IMR-90 (cell line): ENCODE measurements at regions not wholly inside any gene's neighbourhood (a gene's known extent, or its start where the extent isn't known, plus 50 kb on each side); places are given as distances from the start of the nearest gene placed in this dataset.

ENCODE experiments used
- CEBPB ChIP-seq: IDR thresholded peaks from 2 replicates; pipeline ENCODE4 v1.6.1; 2012; ENCODE audit warnings: low read depth, low read length, improper control_type of control experiment
- FOS ChIP-seq: fragments of 150-350 bp; IDR thresholded peaks from 2 replicates; pipeline ENCODE4 v1.6.1; 2016; ENCODE audit warnings: low read depth, low read length
- NFE2L2 ChIP-seq: fragments of 150-350 bp; IDR thresholded peaks from 2 replicates; pipeline ENCODE4 v1.6.1; 2016; ENCODE audit warnings: low read depth, mild to moderate bottlenecking, low read length
- POLR2A ChIP-seq: IDR thresholded peaks from 2 replicates; pipeline ENCODE4 v1.6.1; 2012; ENCODE audit warnings: mild to moderate bottlenecking, low read depth, low read length
- RAD21 ChIP-seq: IDR thresholded peaks from 2 replicates; pipeline ENCODE4 v1.6.1; 2012; ENCODE audit warnings: low read length, improper control_type of control experiment
- RFX5 ChIP-seq: IDR thresholded peaks from 2 replicates; pipeline ENCODE4 v1.8.0; 2012; ENCODE audit warnings: low read depth, mild to moderate bottlenecking, low read length, moderate library complexity
- SMC3 ChIP-seq: fragments of 150-350 bp; IDR thresholded peaks from 2 replicates; pipeline ENCODE4 v1.6.1; 2016; ENCODE audit warnings: low read depth, mild to moderate bottlenecking, antibody characterized with exemption, low read length, moderate library complexity
- USF2 ChIP-seq: fragments of 150-350 bp; IDR thresholded peaks from 2 replicates; pipeline ENCODE4 v1.6.1; 2017; ENCODE audit warnings: mild to moderate bottlenecking, antibody characterized with exemption, low read length, low read depth
- TF ChIP-seq, protein P1 (sequence below): conservative IDR thresholded peaks from 2 replicates; pipeline ENCODE4 v1.5.1; 2012; ENCODE audit warnings: mild to moderate bottlenecking, low read depth, low read length, improper control_type of control experiment

GRCh38 chr2:64225491-64225890, 81.3 kb upstream of the PELI1 start:
- TF ChIP-seq, protein P1, sequence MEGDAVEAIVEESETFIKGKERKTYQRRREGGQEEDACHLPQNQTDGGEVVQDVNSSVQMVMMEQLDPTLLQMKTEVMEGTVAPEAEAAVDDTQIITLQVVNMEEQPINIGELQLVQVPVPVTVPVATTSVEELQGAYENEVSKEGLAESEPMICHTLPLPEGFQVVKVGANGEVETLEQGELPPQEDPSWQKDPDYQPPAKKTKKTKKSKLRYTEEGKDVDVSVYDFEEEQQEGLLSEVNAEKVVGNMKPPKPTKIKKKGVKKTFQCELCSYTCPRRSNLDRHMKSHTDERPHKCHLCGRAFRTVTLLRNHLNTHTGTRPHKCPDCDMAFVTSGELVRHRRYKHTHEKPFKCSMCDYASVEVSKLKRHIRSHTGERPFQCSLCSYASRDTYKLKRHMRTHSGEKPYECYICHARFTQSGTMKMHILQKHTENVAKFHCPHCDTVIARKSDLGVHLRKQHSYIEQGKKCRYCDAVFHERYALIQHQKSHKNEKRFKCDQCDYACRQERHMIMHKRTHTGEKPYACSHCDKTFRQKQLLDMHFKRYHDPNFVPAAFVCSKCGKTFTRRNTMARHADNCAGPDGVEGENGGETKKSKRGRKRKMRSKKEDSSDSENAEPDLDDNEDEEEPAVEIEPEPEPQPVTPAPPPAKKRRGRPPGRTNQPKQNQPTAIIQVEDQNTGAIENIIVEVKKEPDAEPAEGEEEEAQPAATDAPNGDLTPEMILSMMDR = no peak
- TF ChIP-seq FOS = no peak
- no peak for TF ChIP-seq RFX5
- TF ChIP-seq POLR2A = no peak
- no peak for TF ChIP-seq SMC3
- no peak for TF ChIP-seq RAD21
- TF ChIP-seq USF2 = no peak
- no peak for TF ChIP-seq NFE2L2
- TF ChIP-seq CEBPB = no peak
